OCI-LY3 (cell line): ENCODE measurements at regions not wholly inside any gene's neighbourhood (a gene's known extent, or its start where the extent isn't known, plus 50 kb on each side); places are given as distances from the start of the nearest gene placed in this dataset.

Source experiments
- H2AFZ ChIP-seq: fragments of 200-600, 300-600 bp; shearing (Covaris generic); 2 replicates; pipeline ENCODE4 v1.6.0; 2014; ENCODE audit warnings: antibody characterized with exemption, low read depth, low read length
- H3K27ac ChIP-seq: fragments of 200-600, 300-600 bp; sonication (generic); 2 replicates; pipeline ENCODE4 v1.5.1; 2014; ENCODE audit warnings: mild to moderate bottlenecking, low read length, moderate library complexity, mixed read lengths
- H3K27me3 ChIP-seq: fragments of 200-600, 300-600 bp; sonication (generic); 2 replicates; pipeline ENCODE4 v1.6.1; 2014; ENCODE audit warnings: low read depth, low read length, mixed read lengths
- H3K36me3 ChIP-seq: fragments of 200-600, 300-600 bp; sonication (generic); replicated peaks from 2 replicates; pipeline ENCODE3; 2014; ENCODE audit warnings: low read depth, low read length, mixed read lengths
- H3K4me1 ChIP-seq: fragments of 300-600, 200-600 bp; sonication (generic); 2 replicates; pipeline ENCODE4 v1.6.1; 2014; ENCODE audit warnings: low read length, mixed read lengths
- H3K4me2 ChIP-seq: fragments of 200-600, 300-600 bp; sonication (generic); 2 replicates; pipeline ENCODE4 v1.6.1; 2014; ENCODE audit warnings: low read length, mixed read lengths
- H3K4me3 ChIP-seq: fragments of 300-600, 200-600 bp; sonication (generic); 2 replicates; pipeline ENCODE4 v1.5.1; 2014; ENCODE audit warnings: antibody characterized with exemption, mild to moderate bottlenecking, low read length, moderate library complexity
- H3K79me2 ChIP-seq: fragments of 300-600, 200-600 bp; shearing (Covaris generic); 2 replicates; pipeline ENCODE4 v1.6.1; 2014; ENCODE audit warnings: mild to moderate bottlenecking, low read length, mixed read lengths
- H3K9ac ChIP-seq: fragments of 300-600, 200-600 bp; shearing (Covaris generic); 2 replicates; pipeline ENCODE4 v1.6.0; 2014; ENCODE audit warnings: mild to moderate bottlenecking, low read length, moderate library complexity
- H3K9me3 ChIP-seq: fragments of 200-600, 300-600 bp; shearing (Covaris generic); 2 replicates; pipeline ENCODE4 v1.6.1; 2014; ENCODE audit warnings: low read length, mixed read lengths; ENCODE audit not compliant: insufficient read depth
- H4K20me1 ChIP-seq: fragments of 200-600, 300-600 bp; sonication (generic); 2 replicates; pipeline ENCODE4 v1.6.1; 2016; ENCODE audit warnings: low read length, mixed read lengths; ENCODE audit not compliant: insufficient read depth
- EZH2phosphoT487 ChIP-seq: fragments of 200-600 bp; shearing (Covaris generic); IDR thresholded peaks from 2 replicates; pipeline ENCODE4 v1.6.1; 2018; ENCODE audit warnings: antibody characterized with exemption, mixed run types, low read depth
- TF ChIP-seq, protein P1 (sequence below): fragments of 200-600, 300-600 bp; sonication (generic); IDR thresholded peaks from 2 replicates; pipeline ENCODE4 v1.5.1; 2014; ENCODE audit warnings: antibody characterized with exemption, low read length, low read depth

DNA sequence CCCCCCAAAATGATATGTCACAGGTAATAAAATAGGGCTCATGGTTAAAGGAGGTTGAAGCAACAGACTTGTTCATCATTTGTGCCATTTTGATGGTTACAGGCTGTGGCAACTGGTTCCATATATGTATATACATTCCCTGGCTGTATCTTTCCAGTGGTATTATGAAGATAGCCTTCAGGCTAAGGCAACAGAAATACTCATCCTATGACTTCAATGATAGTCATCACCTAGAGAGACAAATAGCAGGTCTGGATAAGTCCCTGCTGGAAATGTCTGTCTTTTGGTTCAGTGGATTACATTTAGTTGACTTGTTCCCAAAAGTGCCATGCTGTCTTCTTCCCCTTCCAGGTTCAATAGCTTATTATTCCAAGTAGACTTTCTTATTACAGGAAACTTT, 997.4 kb downstream of the FLRT2 start:
- Histone ChIP-seq H3K4me3 (no peak overlapping the region), H3K36me3 (peaks cover 24% of the 10 kb centered on the region), H3K4me1 (peaks cover 23% of the 10 kb centered on the region), H3K9ac (no peak overlapping the region), H3K79me2 (no peaks in the 10 kb centered on the region), H2AFZ (no peak overlapping the region), H3K4me2 (no peak overlapping the region), H3K27ac (no peak overlapping the region), H4K20me1 (no peaks in the 10 kb centered on the region), H3K27me3 (no peaks in the 10 kb centered on the region), H3K9me3 (peaks cover 4% of the 10 kb centered on the region; the same call in 1 of the 2 replicates)
- TF ChIP-seq EZH2phosphoT487 = no peak
- TF ChIP-seq, protein P1, sequence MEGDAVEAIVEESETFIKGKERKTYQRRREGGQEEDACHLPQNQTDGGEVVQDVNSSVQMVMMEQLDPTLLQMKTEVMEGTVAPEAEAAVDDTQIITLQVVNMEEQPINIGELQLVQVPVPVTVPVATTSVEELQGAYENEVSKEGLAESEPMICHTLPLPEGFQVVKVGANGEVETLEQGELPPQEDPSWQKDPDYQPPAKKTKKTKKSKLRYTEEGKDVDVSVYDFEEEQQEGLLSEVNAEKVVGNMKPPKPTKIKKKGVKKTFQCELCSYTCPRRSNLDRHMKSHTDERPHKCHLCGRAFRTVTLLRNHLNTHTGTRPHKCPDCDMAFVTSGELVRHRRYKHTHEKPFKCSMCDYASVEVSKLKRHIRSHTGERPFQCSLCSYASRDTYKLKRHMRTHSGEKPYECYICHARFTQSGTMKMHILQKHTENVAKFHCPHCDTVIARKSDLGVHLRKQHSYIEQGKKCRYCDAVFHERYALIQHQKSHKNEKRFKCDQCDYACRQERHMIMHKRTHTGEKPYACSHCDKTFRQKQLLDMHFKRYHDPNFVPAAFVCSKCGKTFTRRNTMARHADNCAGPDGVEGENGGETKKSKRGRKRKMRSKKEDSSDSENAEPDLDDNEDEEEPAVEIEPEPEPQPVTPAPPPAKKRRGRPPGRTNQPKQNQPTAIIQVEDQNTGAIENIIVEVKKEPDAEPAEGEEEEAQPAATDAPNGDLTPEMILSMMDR = no peak

DNA sequence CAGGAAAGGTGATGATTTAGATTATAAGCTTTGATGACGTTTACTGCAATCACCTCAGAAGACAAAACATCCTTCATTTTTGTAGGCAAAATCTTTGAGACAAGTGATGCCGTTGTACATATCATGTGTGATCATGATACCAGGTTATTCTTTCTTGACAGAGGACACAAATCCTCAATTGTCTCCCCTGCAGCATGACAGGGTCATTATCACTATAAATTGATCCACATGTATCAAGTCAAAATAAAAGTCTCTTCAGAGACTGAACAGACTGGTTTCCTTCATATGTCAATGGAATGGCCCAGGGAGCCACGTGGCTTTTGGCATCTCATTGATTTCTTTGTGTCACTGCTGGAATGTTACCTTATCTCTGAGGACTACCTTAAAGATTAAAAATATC, 995.7 kb downstream of the FLRT2 start:
- TF ChIP-seq, protein P1 = no peak
- TF ChIP-seq EZH2phosphoT487 = no peak
- Histone ChIP-seq H3K9ac (no peak overlapping the region), H3K4me2 (no peak overlapping the region), H3K4me3 (no peak overlapping the region), H2AFZ (no peak overlapping the region), H3K27ac (no peak overlapping the region), H3K79me2 (no peaks in the 10 kb centered on the region), H3K27me3 (no peaks in the 10 kb centered on the region), H3K9me3 (peaks cover 4% of the 10 kb centered on the region; the same call in 1 of the 2 replicates), H3K4me1 (peaks cover 25% of the 10 kb centered on the region), H3K36me3 (peaks cover 20% of the 10 kb centered on the region), H4K20me1 (no peaks in the 10 kb centered on the region)

DNA sequence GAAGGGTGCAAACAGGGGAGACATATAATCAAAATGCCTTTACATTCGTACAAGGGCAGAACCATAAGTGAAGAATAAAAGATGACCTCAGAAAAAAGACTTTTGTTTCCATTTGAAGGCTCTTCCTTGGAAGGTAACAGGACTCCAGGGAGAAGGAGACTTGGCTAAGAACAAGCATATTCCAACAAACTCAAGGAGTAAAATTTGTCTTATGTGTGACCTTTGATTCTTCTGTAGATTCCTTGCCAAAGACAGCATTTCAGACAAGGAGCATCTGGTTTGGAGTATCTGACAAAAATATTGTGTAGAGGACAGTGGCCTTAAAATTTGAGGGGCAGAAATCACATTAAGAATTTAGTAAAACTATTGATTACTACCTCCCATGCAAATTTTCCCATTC, 991.9 kb downstream of the FLRT2 start:
- no peaks in the 10 kb centered on the region for H4K20me1 ChIP-seq
- H3K79me2 ChIP-seq = no peaks in the 10 kb centered on the region
- no peak overlapping the region for H2AFZ ChIP-seq
- no peaks in the 10 kb centered on the region for H3K27me3 ChIP-seq
- H3K27ac ChIP-seq = no peak overlapping the region
- no peak overlapping the region for H3K4me3 ChIP-seq
- TF ChIP-seq, protein P1 = no peak
- no peak for TF ChIP-seq EZH2phosphoT487
- H3K9me3 ChIP-seq = peaks cover 4% of the 10 kb centered on the region; the same call in 1 of the 2 replicates
- no peak overlapping the region for H3K4me2 ChIP-seq
- no peak overlapping the region for H3K9ac ChIP-seq
- peaks cover 20% of the 10 kb centered on the region for H3K36me3 ChIP-seq
- peaks cover 25% of the 10 kb centered on the region for H3K4me1 ChIP-seq

DNA sequence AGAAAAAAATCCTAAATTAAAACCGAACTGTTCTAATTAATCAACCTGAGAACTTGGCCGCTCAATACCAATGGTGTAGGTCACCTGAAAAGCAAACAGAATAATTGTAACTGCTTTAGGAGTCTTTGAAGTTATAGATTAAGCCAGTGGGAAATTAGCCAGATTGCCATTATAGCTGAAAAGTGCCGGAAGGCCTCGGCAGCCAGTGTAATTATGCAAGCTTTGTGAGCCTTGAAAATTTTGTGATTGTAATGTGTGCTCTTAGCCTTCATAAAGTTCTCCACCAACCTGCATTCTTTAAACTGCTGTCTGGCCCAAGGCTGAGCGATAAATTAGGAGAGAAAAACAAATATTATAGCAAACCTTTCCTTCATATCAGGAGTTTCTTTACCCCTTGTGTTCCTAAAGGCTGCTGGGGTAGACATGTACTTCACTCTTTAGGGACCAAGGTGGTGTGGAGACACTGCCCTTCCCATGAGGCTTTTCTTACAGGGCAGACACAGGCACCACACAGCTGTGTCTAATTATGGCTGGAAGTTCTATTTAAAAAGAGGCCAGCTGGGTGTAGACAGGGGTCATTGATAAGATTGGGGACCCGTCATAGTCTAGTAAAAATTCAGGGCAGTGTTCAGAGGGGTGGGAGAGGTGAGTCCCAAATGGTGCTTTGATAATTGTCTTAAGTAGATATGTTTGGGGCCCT, 991.2 kb downstream of the FLRT2 start:
- Histone ChIP-seq H2AFZ (no peak overlapping the region), H3K27ac (no peak overlapping the region), H4K20me1 (no peaks in the 10 kb centered on the region), H3K4me2 (no peak overlapping the region), H3K27me3 (no peaks in the 10 kb centered on the region), H3K4me1 (peaks cover 27% of the 10 kb centered on the region), H3K36me3 (peaks cover 20% of the 10 kb centered on the region), H3K79me2 (no peaks in the 10 kb centered on the region), H3K4me3 (no peak overlapping the region), H3K9me3 (peaks cover 4% of the 10 kb centered on the region; the same call in 1 of the 2 replicates), H3K9ac (no peak overlapping the region)
- TF ChIP-seq EZH2phosphoT487 = no peak
- TF ChIP-seq, protein P1 = no peak
